Activated T-helper 1 cell treated with anti-CD3 and anti-CD28 coated beads, Interleukin-2, amount 50 U/mL, for 16 hours (primary cell): ENCODE measurements at regions not wholly inside any gene's neighbourhood (a gene's known extent, or its start where the extent isn't known, plus 50 kb on each side); places are given as distances from the start of the nearest gene placed in this dataset.
"Not testable (repeated sequence)": the region's sequence is repeated elsewhere in the genome, so short reads cannot be mapped to it uniquely, and the experiment has no call there.

Source experiments
- DNase-seq, 2 donors: peaks; one replicate each; pipeline ENCODE4 v3.0.0-alpha.2; 2020; ENCODE audit warnings: low read depth in 1 of 2, low spot score in 1 of 2

GRCh38 chr3:193954752-193955151, 181.2 kb upstream of the HES1 start:
- DNase-seq = no peak

GRCh38 chr3:193955719-193956118, 180.2 kb upstream of the HES1 start:
- no peak for DNase-seq

- DNase-seq = no peak
These were observed 176.1 kb upstream of the HES1 start for GRCh38 chr3:193959861-193960260.

- no peak for DNase-seq
These were observed 175.3 kb upstream of the HES1 start for GRCh38 chr3:193960487-193961274.

- no peak for DNase-seq
These were observed 172.8 kb upstream of the HES1 start for GRCh38 chr3:193962986-193963685.

- DNase-seq = no peak
These were observed 172.0 kb upstream of the HES1 start for GRCh38 chr3:193963808-193964516.

- DNase-seq = no peak
These were observed 171.4 kb upstream of the HES1 start for GRCh38 chr3:193964517-193964880.

GRCh38 chr3:193968380-193968974, 167.5 kb upstream of the HES1 start:
- no peak for DNase-seq

GRCh38 chr3:193970131-193970772, 165.7 kb upstream of the HES1 start:
- not testable (repeated sequence) for DNase-seq

- DNase-seq = no peak
These were observed 165.2 kb upstream of the HES1 start for GRCh38 chr3:193970773-193971206.

- no peak for DNase-seq
These were observed 164.6 kb upstream of the HES1 start for GRCh38 chr3:193971261-193971751.

GRCh38 chr3:193971966-193972365, 164.0 kb upstream of the HES1 start:
- DNase-seq = no peak

GRCh38 chr3:193972832-193973231, 163.1 kb upstream of the HES1 start:
- no peak for DNase-seq

GRCh38 chr3:193974191-193974652, 161.7 kb upstream of the HES1 start:
- no peak for DNase-seq

GRCh38 chr3:193974671-193975535, 161.0 kb upstream of the HES1 start:
- no peak for DNase-seq

GRCh38 chr3:193977622-193978021, 158.3 kb upstream of the HES1 start:
- DNase-seq = no peak

- DNase-seq = no peak
These were observed 157.9 kb upstream of the HES1 start for GRCh38 chr3:193978030-193978429.

GRCh38 chr3:193978486-193978885, 157.5 kb upstream of the HES1 start:
- no peak for DNase-seq

GRCh38 chr3:193980326-193980725, 155.6 kb upstream of the HES1 start:
- DNase-seq = no peak

GRCh38 chr3:193980905-193981304, 155.0 kb upstream of the HES1 start:
- no peak for DNase-seq
